GM18951 (cell line): ENCODE measurements at regions not wholly inside any gene's neighbourhood (a gene's known extent, or its start where the extent isn't known, plus 50 kb on each side); places are given as distances from the start of the nearest gene placed in this dataset.

Experiments used
- POLR2A ChIP-seq: IDR thresholded peaks from 4 replicates; pipeline ENCODE4 v1.6.1; 2011; ENCODE audit warnings: mild to moderate bottlenecking; ENCODE audit not compliant: insufficient read length, insufficient read depth; ENCODE audit errors: extremely low read depth
- in situ Hi-C: fragments of 300-500 bp; cut with MboI; formaldehyde crosslinking; loops from one replicate; pipeline ENCODE4 v1.12.0; 2022; ENCODE audit warnings: low sequenced_read_pairs, mixed read lengths, inconsistent platforms; ENCODE audit not compliant: unreplicated experiment

GRCh38 chr11:70731271-70732022, 333.1 kb downstream of the CTTN start:
- no peak for TF ChIP-seq POLR2A
- in situ Hi-C loops: no loop called here

DNA sequence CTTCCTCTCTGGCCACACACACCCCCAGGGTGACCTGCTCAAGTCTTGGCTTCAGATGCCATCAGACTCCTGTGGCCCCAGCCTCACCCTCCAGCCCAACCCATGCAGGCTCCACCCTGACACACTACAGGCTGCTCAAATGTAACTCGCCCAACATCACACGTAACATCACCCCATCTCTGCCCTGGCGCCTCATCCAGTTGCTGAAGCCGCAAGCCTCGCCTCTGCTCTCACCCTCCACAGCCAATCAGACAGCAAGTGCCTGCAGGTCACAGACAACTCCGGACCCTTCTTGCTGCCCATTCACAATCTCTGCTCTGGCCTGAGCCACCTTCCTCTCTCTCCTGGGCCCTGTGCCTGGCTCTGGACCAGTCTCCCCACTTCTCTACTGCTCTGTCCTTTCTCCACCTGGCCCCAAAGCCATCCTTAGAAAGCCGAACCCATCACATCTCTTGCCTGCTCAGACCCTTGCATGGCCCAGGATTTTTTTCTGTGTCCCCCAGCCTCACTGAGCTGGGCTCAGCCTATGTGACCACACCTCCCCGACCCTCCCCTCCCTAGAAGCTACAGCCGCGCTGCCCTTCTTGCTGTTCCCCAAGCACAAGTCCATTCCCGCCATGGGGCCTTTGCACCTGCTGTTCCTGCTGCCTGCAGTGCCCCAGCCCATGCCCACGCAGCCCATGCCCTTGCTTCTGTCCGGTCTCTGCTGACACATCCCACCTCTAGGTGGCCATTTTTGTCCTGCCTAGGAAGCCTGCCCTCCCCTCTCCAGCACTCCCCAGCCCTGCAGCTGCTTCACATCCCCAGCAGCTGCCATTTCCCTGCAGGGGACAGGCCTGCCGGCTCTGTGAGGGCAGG, 333.9 kb downstream of the CTTN start:
- no peak for TF ChIP-seq POLR2A
- in situ Hi-C loops: no loop called here

GRCh38 chr11:70732881-70733196, 334.5 kb downstream of the CTTN start:
- in situ Hi-C loops: no loop called here
- no peak for TF ChIP-seq POLR2A

DNA sequence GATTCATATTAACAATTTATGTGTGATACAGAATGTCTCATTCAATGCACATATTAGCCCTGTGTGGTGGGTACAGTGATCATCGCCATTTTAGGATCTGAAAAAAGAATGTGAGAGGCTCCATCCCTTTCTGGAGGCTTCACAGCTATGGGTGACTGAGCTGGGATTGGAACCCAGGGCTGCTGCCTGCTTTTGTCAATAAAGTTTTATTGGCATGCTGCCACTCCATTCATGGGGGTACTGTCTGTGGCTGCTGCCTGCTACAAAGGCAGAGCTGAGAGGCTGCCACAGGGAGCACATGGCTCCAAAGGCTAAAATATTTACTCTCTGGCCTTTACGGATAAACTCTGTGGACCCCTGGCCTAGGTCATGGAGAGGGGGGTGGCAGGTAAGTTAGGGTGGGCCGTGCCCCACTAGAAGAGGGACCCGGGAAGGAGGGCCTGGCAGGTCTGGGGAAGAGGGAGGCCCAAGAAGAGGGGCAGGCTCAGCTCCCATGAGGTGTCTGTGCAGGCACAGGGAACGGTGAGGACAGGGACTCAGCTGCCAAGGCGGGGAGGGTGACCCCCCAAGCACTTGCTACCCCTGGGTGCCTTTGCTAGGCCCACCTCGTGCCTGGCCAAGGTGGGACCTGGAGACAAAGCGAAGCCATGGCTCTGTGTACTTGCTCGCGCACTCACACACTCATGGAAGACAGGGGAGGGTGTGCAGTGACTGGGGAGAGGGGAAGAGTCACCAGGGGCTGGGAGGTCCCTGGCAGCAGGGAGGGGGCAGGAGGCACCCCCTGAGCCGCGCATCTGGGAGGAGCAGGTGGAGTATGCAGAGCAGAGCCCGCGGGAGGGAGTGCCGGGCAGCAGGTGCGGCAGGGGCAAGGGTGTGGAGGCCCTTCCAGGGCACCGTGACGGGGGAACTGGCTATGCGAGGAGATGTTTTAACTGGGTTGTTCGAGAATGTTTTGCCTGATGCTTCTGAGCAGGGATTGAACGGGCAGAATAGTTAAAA, 335.3 kb downstream of the CTTN start:
- in situ Hi-C loops: no loop called here
- no peak for TF ChIP-seq POLR2A

DNA sequence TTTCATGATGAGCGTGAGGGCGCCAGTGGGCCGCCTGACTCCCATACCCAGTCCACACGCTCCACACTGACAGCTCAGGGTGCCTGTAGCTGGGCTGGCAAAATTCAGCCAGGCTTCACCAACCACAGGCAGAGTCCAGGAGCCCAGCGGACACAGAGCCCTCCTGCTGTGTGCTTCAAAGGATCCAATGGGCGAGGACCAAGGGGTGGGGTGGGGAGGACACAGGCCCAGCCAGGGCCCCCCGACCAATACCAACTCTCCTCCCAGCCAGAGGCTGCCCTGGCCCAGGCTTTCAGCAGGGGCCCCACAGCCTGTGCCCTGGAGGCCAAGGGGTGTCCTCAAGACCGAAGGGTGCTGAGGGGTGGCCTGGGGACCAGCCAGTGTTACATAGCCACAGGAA, 336.1 kb downstream of the CTTN start:
- TF ChIP-seq POLR2A: no peak
- in situ Hi-C loops: no loop called here

- TF ChIP-seq POLR2A: no peak
- in situ Hi-C loops: no loop called here
Observed at GRCh38 chr11:70734911-70735310, 336.6 kb downstream of the CTTN start.

DNA sequence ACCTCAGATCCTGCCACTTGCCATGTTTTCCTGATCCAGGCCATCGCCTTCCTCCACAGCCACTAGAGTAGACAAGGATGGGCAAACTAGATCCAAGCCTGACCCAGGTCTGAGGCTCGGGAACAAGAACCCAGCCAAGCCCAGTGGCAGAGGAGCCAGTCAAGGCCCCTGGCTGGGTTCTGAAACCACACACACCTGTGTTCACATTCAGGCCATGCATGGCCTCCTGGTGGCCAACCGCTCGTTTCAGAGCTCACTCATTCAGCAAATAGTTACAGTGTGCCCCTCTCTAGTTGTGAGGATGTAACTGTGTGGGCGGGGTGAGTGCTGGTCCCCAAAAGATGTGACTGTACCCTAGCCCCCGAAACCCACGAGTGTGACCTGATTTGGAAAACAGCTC, 337.6 kb downstream of the CTTN start:
- TF ChIP-seq POLR2A: no peak
- in situ Hi-C loops: no loop called here

DNA sequence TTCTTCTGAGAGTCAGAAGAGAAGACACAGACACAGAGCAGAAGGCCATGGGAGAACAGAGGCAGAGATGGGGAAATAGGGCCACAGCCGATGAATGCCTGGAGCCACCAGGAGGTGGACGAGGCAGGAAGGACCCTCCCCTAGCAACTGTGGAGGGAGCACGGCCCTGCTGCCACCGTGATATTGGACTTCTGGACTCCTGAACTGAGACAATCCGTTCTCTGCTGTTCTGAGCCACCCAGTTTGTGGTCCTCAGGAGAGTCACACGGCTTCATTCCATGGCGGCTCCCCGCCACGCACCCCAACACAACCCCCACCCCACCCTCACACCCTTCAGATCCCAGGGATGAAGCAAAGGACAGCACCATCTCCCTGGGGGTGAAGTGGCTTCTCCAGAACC, 338.1 kb downstream of the CTTN start:
- no peak for TF ChIP-seq POLR2A
- in situ Hi-C loops: no loop called here

GRCh38 chr11:70736937-70737640, 338.8 kb downstream of the CTTN start:
- in situ Hi-C loops: no loop called here

DNA sequence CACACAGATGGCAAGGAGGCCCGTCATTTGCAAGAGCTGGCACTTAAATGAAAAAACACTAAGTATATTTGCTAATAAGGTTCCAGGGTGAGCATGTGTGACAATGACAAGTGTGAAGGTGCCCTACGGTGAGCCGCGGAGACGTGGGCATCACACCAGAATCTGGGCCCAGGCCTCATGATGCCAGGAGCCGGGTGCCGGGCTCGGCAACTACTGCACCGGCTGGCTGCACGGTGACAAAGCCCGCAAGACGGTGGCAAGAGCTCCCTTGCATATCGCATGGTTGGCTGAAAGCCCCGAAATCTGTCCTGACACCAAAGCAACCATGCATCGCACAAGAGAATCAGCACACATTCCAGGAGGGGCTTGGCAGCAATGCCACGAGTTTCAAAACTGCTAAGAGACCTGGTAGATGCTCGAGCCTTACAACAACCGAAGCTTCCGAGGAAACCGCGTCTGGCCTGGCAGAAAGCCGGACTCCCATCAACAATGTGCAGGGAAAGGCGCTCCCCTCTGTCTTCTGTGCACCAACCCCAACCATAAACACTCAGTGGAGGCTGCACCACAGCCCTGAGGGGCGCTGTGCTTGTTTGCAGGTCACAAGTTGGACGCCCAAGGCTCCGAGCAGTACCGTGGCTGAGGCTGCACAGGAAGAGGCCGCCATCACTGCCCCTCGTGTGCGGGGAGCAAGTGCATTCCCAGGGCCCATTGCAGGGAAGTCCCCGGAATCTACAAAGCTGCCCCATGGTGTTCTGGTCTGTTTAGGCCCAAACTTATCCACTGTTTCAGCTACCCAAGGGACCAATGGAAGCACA, 339.7 kb downstream of the CTTN start:
- in situ Hi-C loops: no loop called here
- TF ChIP-seq POLR2A: no peak

More at GRCh38 chr11:70736937-70737640, 338.8 kb downstream of the CTTN start:
- TF ChIP-seq POLR2A: no peak

GRCh38 chr11:70738661-70739060, 340.3 kb downstream of the CTTN start:
- in situ Hi-C loops: no loop called here
- TF ChIP-seq POLR2A: no peak

- in situ Hi-C loops: no loop called here
- no peak for TF ChIP-seq POLR2A
Observed at GRCh38 chr11:70739091-70739490, 340.8 kb downstream of the CTTN start.
